SK-N-SH (cell line): ENCODE measurements at regions not wholly inside any gene's neighbourhood (a gene's known extent, or its start where the extent isn't known, plus 50 kb on each side); places are given as distances from the start of the nearest gene placed in this dataset.

Source experiments
- FOXM1 ChIP-seq: IDR thresholded peaks from 2 replicates; pipeline ENCODE4 v1.4.0; 2012; ENCODE audit warnings: low read depth, mild to moderate bottlenecking
- GABPA ChIP-seq: IDR thresholded peaks from 2 replicates; pipeline ENCODE4 v1.4.0; 2012; ENCODE audit warnings: low read depth, mild to moderate bottlenecking
- GATA2 ChIP-seq: sonication (generic); formaldehyde crosslinking; IDR thresholded peaks from 2 replicates; pipeline ENCODE4 v1.5.0; 2020; ENCODE audit warnings: mild to moderate bottlenecking, missing genetic modification reagents
- TF ChIP-seq, protein P1 (sequence below): fragments of 200-600 bp; sonication (generic); IDR thresholded peaks from 2 replicates; pipeline ENCODE4 v1.6.1; 2017; ENCODE audit warnings: antibody characterized with exemption, mild to moderate bottlenecking, moderate library complexity

GRCh38 chr3:34275811-34276210 lies 477.4 kb downstream of the PDCD6IP start:
- TF ChIP-seq, protein P1, sequence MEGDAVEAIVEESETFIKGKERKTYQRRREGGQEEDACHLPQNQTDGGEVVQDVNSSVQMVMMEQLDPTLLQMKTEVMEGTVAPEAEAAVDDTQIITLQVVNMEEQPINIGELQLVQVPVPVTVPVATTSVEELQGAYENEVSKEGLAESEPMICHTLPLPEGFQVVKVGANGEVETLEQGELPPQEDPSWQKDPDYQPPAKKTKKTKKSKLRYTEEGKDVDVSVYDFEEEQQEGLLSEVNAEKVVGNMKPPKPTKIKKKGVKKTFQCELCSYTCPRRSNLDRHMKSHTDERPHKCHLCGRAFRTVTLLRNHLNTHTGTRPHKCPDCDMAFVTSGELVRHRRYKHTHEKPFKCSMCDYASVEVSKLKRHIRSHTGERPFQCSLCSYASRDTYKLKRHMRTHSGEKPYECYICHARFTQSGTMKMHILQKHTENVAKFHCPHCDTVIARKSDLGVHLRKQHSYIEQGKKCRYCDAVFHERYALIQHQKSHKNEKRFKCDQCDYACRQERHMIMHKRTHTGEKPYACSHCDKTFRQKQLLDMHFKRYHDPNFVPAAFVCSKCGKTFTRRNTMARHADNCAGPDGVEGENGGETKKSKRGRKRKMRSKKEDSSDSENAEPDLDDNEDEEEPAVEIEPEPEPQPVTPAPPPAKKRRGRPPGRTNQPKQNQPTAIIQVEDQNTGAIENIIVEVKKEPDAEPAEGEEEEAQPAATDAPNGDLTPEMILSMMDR: no peak
- TF ChIP-seq FOXM1: no peak
- no peak for TF ChIP-seq GABPA
- no peak for TF ChIP-seq GATA2
